ENCODE measurements at regions not wholly inside any gene's neighbourhood (a gene's known extent, or its start where the extent isn't known, plus 50 kb on each side); places are given as distances from the start of the nearest gene placed in this dataset.

DNA sequence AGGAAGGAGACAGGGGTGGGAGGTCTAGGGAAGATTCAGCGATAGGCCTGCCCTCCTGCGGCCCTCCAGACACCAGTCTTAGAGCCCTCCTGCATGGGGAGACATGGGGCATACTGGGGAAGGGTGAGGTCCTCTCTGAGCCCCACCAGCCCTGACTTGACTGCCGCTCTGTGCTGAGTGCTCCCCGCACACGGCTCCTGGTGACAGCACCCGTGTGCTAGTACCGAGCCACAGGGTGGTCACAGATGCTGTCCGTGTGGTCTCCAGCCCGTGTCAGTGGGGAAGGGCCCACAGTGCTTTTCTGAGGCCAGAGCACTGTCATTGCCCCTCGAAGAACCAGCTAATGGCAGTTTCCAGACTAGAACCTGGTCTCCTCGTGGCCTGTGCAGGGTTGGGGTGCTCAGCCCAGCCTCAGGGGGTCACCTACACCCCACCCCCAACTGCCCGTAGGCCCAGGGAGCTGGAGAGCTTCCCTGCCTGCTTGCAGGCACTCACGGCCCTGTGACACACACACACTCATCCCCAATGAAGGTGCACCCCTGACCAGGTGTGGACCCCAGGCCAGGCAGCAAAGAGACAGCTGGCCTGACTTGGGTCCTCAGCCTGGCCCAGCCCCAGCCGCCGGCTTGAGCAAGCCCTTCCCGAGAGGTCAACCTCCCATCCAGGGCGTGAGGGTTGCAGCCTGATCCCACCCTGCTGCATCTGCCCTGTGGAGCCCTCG lies 86.0 kb upstream of the RET start:
- DNase-seq (no peak), ATAC-seq (ENCODE audit: insufficient read depth, low read depth) (peak; percentile 39; the same call in 2 of the 3 replicates)
- Histone ChIP-seq H3K9ac (ENCODE audit: low read depth, low read length) (no peak overlapping the region), H3K4me1 (ENCODE audit: insufficient read depth, low read length) (no peaks in the 10 kb centered on the region), H2AFZ (ENCODE audit: low read depth, low read length) (no peak overlapping the region), H3K27ac (ENCODE audit: low read length) (no peak overlapping the region), H3K4me3 (ENCODE audit: low read depth in 1 of 2, low read length in 2 of 2) (no peak overlapping the region), H3K36me3 (ENCODE audit: insufficient read depth, low read length) (no peaks in the 10 kb centered on the region), H3K9me3 (ENCODE audit: insufficient read depth, low read length, severe bottlenecking) (no peaks in the 10 kb centered on the region), H3K79me2 (ENCODE audit: insufficient read depth, low read length) (no peaks in the 10 kb centered on the region), H4K20me1 (ENCODE audit: insufficient read depth, low read length) (no peaks in the 10 kb centered on the region; the same call in 1 of the 2 replicates), H3K4me2 (ENCODE audit: insufficient read depth, low read length) (no peak overlapping the region), H3K27me3 (ENCODE audit: insufficient read depth, low read length, poor library complexity) (no peaks in the 10 kb centered on the region)
- no peak for TF ChIP-seq EZH2 (IDR thresholded peaks at IDR 0.05; ENCODE audit: borderline replicate concordance, low read depth, low read length, severe bottlenecking)

DNA sequence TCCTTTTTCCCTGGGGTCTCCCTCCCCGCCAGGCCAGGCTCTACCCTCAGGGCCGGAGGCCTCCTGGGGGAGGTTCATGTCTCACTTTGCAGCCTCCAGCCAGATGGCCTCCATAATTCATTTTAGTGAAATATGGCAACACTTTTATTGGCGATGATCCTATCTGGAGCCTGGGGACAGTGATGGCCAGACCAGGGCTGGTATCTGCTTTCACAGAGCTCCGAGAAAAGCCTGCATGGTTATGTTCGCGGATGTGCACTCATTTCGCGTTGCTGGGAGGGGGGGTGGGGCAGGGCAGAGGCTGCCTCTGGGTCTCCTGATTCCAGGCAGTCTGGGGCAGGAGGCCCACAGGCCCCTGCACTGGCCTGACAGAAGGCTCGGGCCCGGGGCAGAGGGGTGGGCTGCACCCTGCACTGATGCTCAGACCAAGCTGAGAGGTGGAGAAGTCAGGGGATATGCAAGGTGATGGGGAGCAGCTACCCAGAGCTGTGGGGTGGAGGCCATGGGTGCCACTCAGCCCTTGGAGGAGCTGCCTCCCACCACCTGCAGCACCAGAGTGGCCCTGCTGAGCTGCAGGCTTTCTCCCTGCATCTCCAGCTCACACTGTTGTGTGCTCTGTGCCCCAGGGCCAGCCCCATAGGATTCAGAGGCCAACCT lies 85.3 kb upstream of the RET start:
- no peak overlapping the region for H3K27ac ChIP-seq (ENCODE audit: low read length)
- no peaks in the 10 kb centered on the region for H3K9me3 ChIP-seq (ENCODE audit: insufficient read depth, low read length, severe bottlenecking)
- H4K20me1 ChIP-seq (ENCODE audit: insufficient read depth, low read length), result no peaks in the 10 kb centered on the region; the same call in 1 of the 2 replicates
- H3K79me2 ChIP-seq (ENCODE audit: insufficient read depth, low read length), result no peaks in the 10 kb centered on the region
- H3K27me3 ChIP-seq (ENCODE audit: insufficient read depth, low read length, poor library complexity), result no peaks in the 10 kb centered on the region
- DNase-seq, result no peak
- H3K9ac ChIP-seq (ENCODE audit: low read depth, low read length), result no peak overlapping the region
- TF ChIP-seq CTCF (IDR thresholded peaks at IDR 0.05; ENCODE audit: borderline replicate concordance, extremely low read depth, low read length, poor library complexity, severe bottlenecking) (no peak), EZH2 (IDR thresholded peaks at IDR 0.05; ENCODE audit: borderline replicate concordance, low read depth, low read length, severe bottlenecking) (no peak)
- H2AFZ ChIP-seq (ENCODE audit: low read depth, low read length), result no peak overlapping the region
- no peak overlapping the region for H3K4me3 ChIP-seq (ENCODE audit: low read depth in 1 of 2, low read length in 2 of 2)
- no peaks in the 10 kb centered on the region for H3K4me1 ChIP-seq (ENCODE audit: insufficient read depth, low read length)
- ATAC-seq (ENCODE audit: insufficient read depth, low read depth), result no peak
- no peak overlapping the region for H3K4me2 ChIP-seq (ENCODE audit: insufficient read depth, low read length)
- H3K36me3 ChIP-seq (ENCODE audit: insufficient read depth, low read length), result no peaks in the 10 kb centered on the region

DNA sequence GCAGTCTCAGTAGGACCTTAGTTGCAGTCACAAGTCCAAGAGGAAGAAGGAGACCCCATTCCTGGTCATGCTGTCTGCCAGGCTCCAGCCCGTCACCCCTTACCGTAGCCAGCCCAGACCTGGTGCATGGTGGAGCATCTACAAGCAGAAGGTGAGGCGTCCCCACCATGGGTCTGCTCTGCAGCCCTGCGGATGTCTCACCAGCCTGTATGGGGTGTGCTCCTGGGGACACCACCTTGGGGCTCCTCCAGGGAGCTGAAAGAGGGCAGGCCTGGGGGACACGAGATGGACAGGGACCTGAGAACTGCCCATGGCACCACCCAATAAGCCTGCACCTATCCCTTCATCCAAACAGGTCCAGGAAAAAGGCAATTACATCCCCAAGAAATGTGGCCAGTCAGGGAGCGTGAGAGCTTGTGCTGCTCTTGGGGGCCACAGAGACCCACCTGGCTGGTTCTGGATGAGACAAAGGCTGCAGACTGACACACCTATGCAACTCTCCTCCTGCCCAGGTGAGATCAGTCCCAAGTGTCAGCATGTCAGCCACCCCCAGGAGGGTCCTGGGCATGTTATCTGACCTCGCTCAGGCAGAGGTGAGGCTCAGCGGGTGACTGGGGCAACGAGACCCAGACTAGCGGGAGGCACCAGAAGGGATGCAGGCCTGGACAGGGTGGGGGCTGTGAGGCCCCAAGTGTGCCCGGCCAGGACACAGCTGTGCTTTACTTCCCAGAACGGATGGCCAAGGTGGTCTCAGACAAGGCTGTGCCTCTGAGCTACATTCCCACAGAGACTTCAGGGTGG lies 84.5 kb upstream of the RET start:
- Histone ChIP-seq H3K27me3 (ENCODE audit: insufficient read depth, low read length, poor library complexity) (no peaks in the 10 kb centered on the region), H3K9me3 (ENCODE audit: insufficient read depth, low read length, severe bottlenecking) (no peaks in the 10 kb centered on the region), H3K79me2 (ENCODE audit: insufficient read depth, low read length) (no peaks in the 10 kb centered on the region), H3K4me3 (ENCODE audit: low read depth in 1 of 2, low read length in 2 of 2) (no peak overlapping the region), H4K20me1 (ENCODE audit: insufficient read depth, low read length) (no peaks in the 10 kb centered on the region; the same call in 1 of the 2 replicates), H3K4me1 (ENCODE audit: insufficient read depth, low read length) (no peaks in the 10 kb centered on the region), H3K4me2 (ENCODE audit: insufficient read depth, low read length) (no peak overlapping the region), H3K27ac (ENCODE audit: low read length) (no peak overlapping the region), H2AFZ (ENCODE audit: low read depth, low read length) (no peak overlapping the region), H3K9ac (ENCODE audit: low read depth, low read length) (no peak overlapping the region), H3K36me3 (ENCODE audit: insufficient read depth, low read length) (no peaks in the 10 kb centered on the region)
- no peak for ATAC-seq (ENCODE audit: insufficient read depth, low read depth)
- DNase-seq, result no peak
- TF ChIP-seq CTCF (IDR thresholded peaks at IDR 0.05; ENCODE audit: borderline replicate concordance, extremely low read depth, low read length, poor library complexity, severe bottlenecking) (no peak), EZH2 (IDR thresholded peaks at IDR 0.05; ENCODE audit: borderline replicate concordance, low read depth, low read length, severe bottlenecking) (no peak)

All from DND-41 (cell line).